ENCODE measurements at regions not wholly inside any gene's neighbourhood (a gene's known extent, or its start where the extent isn't known, plus 50 kb on each side); places are given as distances from the start of the nearest gene placed in this dataset.

DNA sequence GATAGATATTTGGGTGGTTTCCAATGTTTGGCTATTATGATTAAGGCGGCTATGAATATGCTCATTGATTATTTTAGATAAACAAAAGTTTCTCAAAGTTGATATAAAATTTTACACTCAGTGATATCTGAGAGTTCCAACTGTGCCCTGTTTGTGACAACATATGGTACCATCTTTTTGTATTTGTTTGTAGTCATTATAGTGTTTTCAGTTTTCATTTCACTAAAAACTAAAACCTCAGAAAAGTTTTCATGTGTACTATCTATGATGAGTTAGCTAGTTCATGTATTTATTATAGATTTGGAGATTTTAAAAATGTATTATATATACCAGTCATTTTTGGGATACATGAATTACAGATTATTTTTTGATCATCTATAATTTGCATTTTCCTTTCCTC, 1111.4 kb downstream of the CDH18 start:
- Mint-ChIP-seq H3K27me3 (no peaks in the 10 kb centered on the region), H3K4me1 (ENCODE audit: low read depth) (no peaks in the 10 kb centered on the region), H3K4me3 (ENCODE audit: low read depth) (no peak overlapping the region), H3K27ac (no peak overlapping the region), H3K9me3 (ENCODE audit: low read depth) (no peaks in the 10 kb centered on the region), H3K36me3 (ENCODE audit: insufficient read depth) (no peaks in the 10 kb centered on the region)
- DNase-seq (ENCODE audit: low spot score, unreplicated experiment), result no peak
- TF ChIP-seq, protein P1, sequence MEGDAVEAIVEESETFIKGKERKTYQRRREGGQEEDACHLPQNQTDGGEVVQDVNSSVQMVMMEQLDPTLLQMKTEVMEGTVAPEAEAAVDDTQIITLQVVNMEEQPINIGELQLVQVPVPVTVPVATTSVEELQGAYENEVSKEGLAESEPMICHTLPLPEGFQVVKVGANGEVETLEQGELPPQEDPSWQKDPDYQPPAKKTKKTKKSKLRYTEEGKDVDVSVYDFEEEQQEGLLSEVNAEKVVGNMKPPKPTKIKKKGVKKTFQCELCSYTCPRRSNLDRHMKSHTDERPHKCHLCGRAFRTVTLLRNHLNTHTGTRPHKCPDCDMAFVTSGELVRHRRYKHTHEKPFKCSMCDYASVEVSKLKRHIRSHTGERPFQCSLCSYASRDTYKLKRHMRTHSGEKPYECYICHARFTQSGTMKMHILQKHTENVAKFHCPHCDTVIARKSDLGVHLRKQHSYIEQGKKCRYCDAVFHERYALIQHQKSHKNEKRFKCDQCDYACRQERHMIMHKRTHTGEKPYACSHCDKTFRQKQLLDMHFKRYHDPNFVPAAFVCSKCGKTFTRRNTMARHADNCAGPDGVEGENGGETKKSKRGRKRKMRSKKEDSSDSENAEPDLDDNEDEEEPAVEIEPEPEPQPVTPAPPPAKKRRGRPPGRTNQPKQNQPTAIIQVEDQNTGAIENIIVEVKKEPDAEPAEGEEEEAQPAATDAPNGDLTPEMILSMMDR (IDR thresholded peaks at IDR 0.05; ENCODE audit: unreplicated experiment), result no peak

- no peaks in the 10 kb centered on the region for H3K36me3 Mint-ChIP-seq (ENCODE audit: insufficient read depth)
- no peaks in the 10 kb centered on the region for H3K4me1 Mint-ChIP-seq (ENCODE audit: low read depth)
- no peaks in the 10 kb centered on the region for H3K27me3 Mint-ChIP-seq
- no peaks in the 10 kb centered on the region for H3K9me3 Mint-ChIP-seq (ENCODE audit: low read depth)
- DNase-seq (ENCODE audit: low spot score, unreplicated experiment), result no peak
- H3K4me3 Mint-ChIP-seq (ENCODE audit: low read depth), result no peak overlapping the region
- TF ChIP-seq, protein P1 (IDR thresholded peaks at IDR 0.05; ENCODE audit: unreplicated experiment), result no peak
- H3K27ac Mint-ChIP-seq, result no peak overlapping the region
Measured at GRCh38 chr5:18881615-18882014, 1106.4 kb downstream of the CDH18 start.

DNA sequence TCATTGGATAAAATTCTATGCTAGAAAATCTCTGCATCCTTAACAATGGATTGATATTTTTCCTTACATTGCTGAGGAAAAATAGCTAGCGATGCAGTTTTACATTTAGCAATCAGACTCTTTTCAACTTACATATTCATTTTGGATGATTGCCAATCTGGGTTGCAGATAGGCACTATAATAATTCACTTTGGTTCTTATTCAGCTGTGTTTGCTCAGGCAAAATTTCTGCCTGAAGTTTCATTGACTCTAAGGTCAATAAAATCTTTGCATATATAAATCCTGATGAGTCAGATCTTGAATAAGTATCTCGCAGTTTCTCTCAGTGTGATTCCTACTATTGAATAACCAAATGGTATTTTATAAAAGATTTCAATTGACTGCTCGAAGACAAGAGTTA, 1105.8 kb downstream of the CDH18 start:
- Mint-ChIP-seq H3K9me3 (ENCODE audit: low read depth) (no peaks in the 10 kb centered on the region), H3K36me3 (ENCODE audit: insufficient read depth) (no peaks in the 10 kb centered on the region), H3K4me3 (ENCODE audit: low read depth) (no peak overlapping the region), H3K27me3 (no peaks in the 10 kb centered on the region), H3K27ac (no peak overlapping the region), H3K4me1 (ENCODE audit: low read depth) (no peaks in the 10 kb centered on the region)
- no peak for DNase-seq (ENCODE audit: low spot score, unreplicated experiment)
- TF ChIP-seq, protein P1 (IDR thresholded peaks at IDR 0.05; ENCODE audit: unreplicated experiment), result no peak

DNA sequence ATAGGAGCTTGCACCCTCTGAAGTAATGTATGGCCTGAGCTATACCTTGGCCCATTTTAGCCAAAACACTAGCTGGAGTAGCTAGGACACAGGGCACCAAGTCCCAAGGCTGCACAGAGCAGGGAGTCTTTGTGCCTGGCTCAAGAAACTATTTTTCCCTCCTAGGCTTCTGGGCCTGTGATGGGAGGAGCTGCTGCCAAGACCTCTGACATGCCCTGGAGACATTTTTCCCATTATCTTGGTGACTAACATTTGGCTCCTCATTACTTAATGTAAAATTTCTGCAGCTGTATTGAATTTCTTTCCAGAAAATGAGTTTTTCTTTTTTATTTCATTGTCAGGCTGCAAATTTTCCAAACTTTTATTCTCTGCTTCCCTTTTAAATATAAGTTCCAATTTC, 1099.2 kb downstream of the CDH18 start:
- TF ChIP-seq, protein P1 (IDR thresholded peaks at IDR 0.05; ENCODE audit: unreplicated experiment), result no peak
- H3K4me1 Mint-ChIP-seq (ENCODE audit: low read depth), result no peaks in the 10 kb centered on the region
- no peaks in the 10 kb centered on the region for H3K36me3 Mint-ChIP-seq (ENCODE audit: insufficient read depth)
- no peaks in the 10 kb centered on the region for H3K27me3 Mint-ChIP-seq
- no peak overlapping the region for H3K4me3 Mint-ChIP-seq (ENCODE audit: low read depth)
- H3K9me3 Mint-ChIP-seq (ENCODE audit: low read depth), result peaks cover 16% of the 10 kb centered on the region
- no peak for DNase-seq (ENCODE audit: low spot score, unreplicated experiment)
- H3K27ac Mint-ChIP-seq, result no peak overlapping the region

DNA sequence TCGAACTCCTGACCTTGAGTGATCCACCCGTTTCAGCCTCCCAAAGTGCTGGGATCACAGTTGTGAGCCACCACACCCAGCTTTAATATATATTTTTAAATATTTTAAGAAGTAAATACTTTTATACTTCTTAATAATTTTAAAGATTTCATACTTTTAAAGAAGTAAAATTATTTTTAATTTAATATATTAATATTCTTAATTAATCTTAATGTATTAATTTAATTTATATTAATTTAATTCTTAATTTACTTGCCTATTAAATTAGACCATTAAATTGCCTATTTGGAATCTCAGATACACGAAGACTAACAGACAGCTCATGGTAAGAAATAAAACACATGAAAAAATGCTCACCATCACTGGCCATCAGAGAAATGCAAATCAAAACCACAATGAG, 1087.4 kb downstream of the CDH18 start:
- Mint-ChIP-seq H3K27me3 (no peaks in the 10 kb centered on the region), H3K4me3 (ENCODE audit: low read depth) (no peak overlapping the region), H3K27ac (no peak overlapping the region)

More for the DNA sequence above, 1087.4 kb downstream of the CDH18 start:
- no peaks in the 10 kb centered on the region for H3K9me3 Mint-ChIP-seq (ENCODE audit: low read depth)
- DNase-seq (ENCODE audit: low spot score, unreplicated experiment), result no peak
- TF ChIP-seq, protein P1 (IDR thresholded peaks at IDR 0.05; ENCODE audit: unreplicated experiment), result no peak
- H3K36me3 Mint-ChIP-seq (ENCODE audit: insufficient read depth), result no peaks in the 10 kb centered on the region
- peaks cover 1% of the 10 kb centered on the region for H3K4me1 Mint-ChIP-seq (ENCODE audit: low read depth)

Measured in progenitor cell of endocrine pancreas (in vitro differentiated cells).